ENCODE measurements at regions not wholly inside any gene's neighbourhood (a gene's known extent, or its start where the extent isn't known, plus 50 kb on each side); places are given as distances from the start of the nearest gene placed in this dataset.

GRCh38 chr16:79272141-79272577 is 328.4 kb downstream of the MAF start:
- TF ChIP-seq POLR2A (IDR thresholded peaks at IDR 0.05) (no peak), CTCF (IDR thresholded peaks at IDR 0.05) (no peak)

All from adrenal gland (tissue), 5 donors.